DMS53 treated with DMSO at 0.1 percent for 48 hours (cell line): ENCODE measurements at regions not wholly inside any gene's neighbourhood (a gene's known extent, or its start where the extent isn't known, plus 50 kb on each side); places are given as distances from the start of the nearest gene placed in this dataset.
"Not testable (repeated sequence)": the region's sequence is repeated elsewhere in the genome, so short reads cannot be mapped to it uniquely, and the experiment has no call there.

Experiments used
- DNase-seq: peaks from one replicate; lab custom pipeline; 2025; ENCODE audit not compliant: unreplicated experiment; lab: John Stamatoyannopoulos, UW

GRCh38 chr10:33071857-33072256 is 113.8 kb upstream of the ITGB1 start:
- DNase-seq, result no peak

- DNase-seq, result no peak
Measured at GRCh38 chr10:33070101-33070500, 112.1 kb upstream of the ITGB1 start.

GRCh38 chr10:33067917-33068316 is 109.9 kb upstream of the ITGB1 start:
- DNase-seq, result no peak

- DNase-seq, result no peak
Measured at GRCh38 chr10:33067481-33067880, 109.5 kb upstream of the ITGB1 start.

GRCh38 chr10:33066558-33067236 is 108.7 kb upstream of the ITGB1 start:
- DNase-seq, result no peak

GRCh38 chr10:33065111-33065510 is 107.1 kb upstream of the ITGB1 start:
- DNase-seq, result peak; percentile 15

- no peak for DNase-seq
Measured at GRCh38 chr10:33064706-33065105, 106.7 kb upstream of the ITGB1 start.

GRCh38 chr10:33057620-33058019 is 99.6 kb upstream of the ITGB1 start:
- no peak for DNase-seq

- no peak for DNase-seq
Measured at GRCh38 chr10:33056828-33057596, 99.0 kb upstream of the ITGB1 start.

- no peak for DNase-seq
Measured at GRCh38 chr10:33055625-33056024, 97.6 kb upstream of the ITGB1 start.

- DNase-seq, result no peak
Measured at GRCh38 chr10:33052915-33053810, 95.1 kb upstream of the ITGB1 start.

GRCh38 chr10:33052263-33052875 is 94.3 kb upstream of the ITGB1 start:
- DNase-seq, result no peak

- DNase-seq, result not testable (repeated sequence)
Measured at GRCh38 chr10:33049963-33050920, 92.2 kb upstream of the ITGB1 start.

- no peak for DNase-seq
Measured at GRCh38 chr10:33048223-33048622, 90.2 kb upstream of the ITGB1 start.

- no peak for DNase-seq
Measured at GRCh38 chr10:33047655-33048054, 89.6 kb upstream of the ITGB1 start.

- no peak for DNase-seq
Measured at GRCh38 chr10:33046792-33047191, 88.8 kb upstream of the ITGB1 start.

- DNase-seq, result no peak
Measured at GRCh38 chr10:33045421-33045820, 87.4 kb upstream of the ITGB1 start.

- no peak for DNase-seq
Measured at GRCh38 chr10:33042565-33042964, 84.5 kb upstream of the ITGB1 start.

GRCh38 chr10:33041783-33042437 is 83.9 kb upstream of the ITGB1 start:
- DNase-seq, result no peak

GRCh38 chr10:33040436-33040835 is 82.4 kb upstream of the ITGB1 start:
- no peak for DNase-seq
